Caco-2 (cell line): ENCODE measurements at regions not wholly inside any gene's neighbourhood (a gene's known extent, or its start where the extent isn't known, plus 50 kb on each side); places are given as distances from the start of the nearest gene placed in this dataset.

Source experiments
- BruUV-seq: library from RNA; stranded (reverse); fragments of 400-500 nt; replicated peaks from 2 replicates; lab custom pipeline; 2021; lab: Mats Ljungman, UMichigan
- CTCF ChIA-PET: fragments of 300-600 bp; sonication (Branson Sonifier 250); formaldehyde crosslinking; loops from one replicate; lab custom pipeline; 2022; ENCODE audit warnings: antibody characterized with exemption; lab: Charles Lee
- POLR2A ChIA-PET: fragments of 300-600 bp; sonication (Branson Sonifier 250); formaldehyde crosslinking; loops from one replicate; lab custom pipeline; 2022; ENCODE audit warnings: antibody characterized with exemption; lab: Charles Lee
- DNase-seq, 2 experiments: peaks; one replicate each; pipeline versions ENCODE4 v3.0.0 to v3.0.0-alpha.2; 2020 to 2022
- H3K27me3 ChIP-seq: replicated peaks from 2 replicates; pipeline ENCODE4 v1.6.0; 2011; ENCODE audit warnings: low read length; ENCODE audit not compliant: control insufficient read depth, insufficient read depth
- H3K36me3 ChIP-seq: 2 replicates; pipeline ENCODE4 v1.5.1; 2011; ENCODE audit warnings: low read length; ENCODE audit not compliant: control insufficient read depth, insufficient read depth
- H3K4me1 ChIP-seq: fragments of 250-450 bp; sonication (Bioruptor Pico); 2 replicates; pipeline ENCODE4 v1.5.1; 2020; ENCODE audit warnings: mild to moderate bottlenecking
- H3K4me3 ChIP-seq: 2 replicates; pipeline ENCODE4 v1.5.1; 2011; ENCODE audit warnings: low read depth, mild to moderate bottlenecking, control low read depth, low read length
- H3K9me3 ChIP-seq: fragments of 250-450 bp; sonication (Bioruptor Pico); 2 replicates; pipeline ENCODE4 v1.5.1; 2020; ENCODE audit warnings: mild to moderate bottlenecking, moderate library complexity
- H3K27ac Mint-ChIP-seq: one replicate; pipeline ENCODE4 v1.8.0; 2022; ENCODE audit warnings: mixed read lengths; ENCODE audit not compliant: unreplicated experiment
- H3K27me3 Mint-ChIP-seq: one replicate; pipeline ENCODE4 v1.8.0; 2022; ENCODE audit warnings: mixed read lengths; ENCODE audit not compliant: insufficient read depth, unreplicated experiment
- H3K36me3 Mint-ChIP-seq: one replicate; pipeline ENCODE4 v1.8.0; 2022; ENCODE audit warnings: mild to moderate bottlenecking, mixed read lengths; ENCODE audit not compliant: insufficient read depth, unreplicated experiment
- H3K4me1 Mint-ChIP-seq: one replicate; pipeline ENCODE4 v1.8.0; 2022; ENCODE audit warnings: low read depth, mixed read lengths; ENCODE audit not compliant: unreplicated experiment
- H3K4me3 Mint-ChIP-seq: one replicate; pipeline ENCODE4 v1.8.0; 2022; ENCODE audit warnings: mild to moderate bottlenecking, moderate library complexity, mixed read lengths; ENCODE audit not compliant: unreplicated experiment
- H3K9me3 Mint-ChIP-seq: one replicate; pipeline ENCODE4 v1.8.0; 2022; ENCODE audit warnings: mixed read lengths; ENCODE audit not compliant: unreplicated experiment
- intact Hi-C: fragments of 100-400 bp; cut with micrococcal nuclease; formaldehyde crosslinking; loops from one replicate; pipeline ENCODE4 v1.10.0; 2022; ENCODE audit not compliant: unreplicated experiment
- TF ChIP-seq, protein P1 (sequence below), 2 experiments: fragments of 200-600 bp in 1 of 2; IDR thresholded peaks; 1 replicate in 1 of 2; 2 replicates in 1 of 2; pipeline versions ENCODE4 v1.5.1 to v1.8.0; 2011 to 2022; ENCODE audit warnings: antibody characterized with exemption in 1 of 2, control low read depth in 1 of 2, inconsistent platforms in 1 of 2, low read depth in 1 of 2, low read length in 1 of 2, mild to moderate bottlenecking in 1 of 2, moderate library complexity in 1 of 2; ENCODE audit not compliant: insufficient read depth in 1 of 2, severe bottlenecking in 1 of 2, unreplicated experiment in 1 of 2

DNA sequence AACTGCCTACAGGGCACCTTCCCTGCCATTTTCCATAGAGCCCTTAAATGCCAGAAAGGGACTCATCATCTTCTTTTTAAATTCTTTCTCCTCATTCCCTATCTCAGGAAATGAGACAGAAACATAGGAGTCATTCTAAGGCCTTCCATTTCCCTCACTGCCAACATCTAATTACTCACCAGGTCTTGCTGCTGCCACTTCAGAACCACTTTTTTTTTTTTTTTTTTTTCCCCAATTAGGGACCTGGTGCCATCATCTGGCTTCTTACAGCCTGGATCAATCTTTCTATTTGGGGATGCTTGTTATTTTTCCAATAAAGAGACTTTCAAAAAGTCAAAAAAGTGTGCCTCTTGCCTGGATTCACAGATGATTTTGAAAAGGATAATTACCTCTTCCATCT lies 373.4 kb downstream of the LPIN1 start:
- Mint-ChIP-seq H3K9me3 (no peaks in the 10 kb centered on the region), H3K36me3 (no peaks in the 10 kb centered on the region), H3K4me1 (no peaks in the 10 kb centered on the region), H3K4me3 (no peak overlapping the region), H3K27ac (no peak overlapping the region), H3K27me3 (peaks cover 4% of the 10 kb centered on the region)
- ChIA-PET POLR2A (no interaction called here), CTCF (no interaction called here)
- Histone ChIP-seq H3K36me3 (no peaks in the 10 kb centered on the region), H3K4me1 (no peaks in the 10 kb centered on the region), H3K9me3 (no peaks in the 10 kb centered on the region), H3K27me3 (no peaks in the 10 kb centered on the region), H3K4me3 (no peak overlapping the region)
- TF ChIP-seq, protein P1, sequence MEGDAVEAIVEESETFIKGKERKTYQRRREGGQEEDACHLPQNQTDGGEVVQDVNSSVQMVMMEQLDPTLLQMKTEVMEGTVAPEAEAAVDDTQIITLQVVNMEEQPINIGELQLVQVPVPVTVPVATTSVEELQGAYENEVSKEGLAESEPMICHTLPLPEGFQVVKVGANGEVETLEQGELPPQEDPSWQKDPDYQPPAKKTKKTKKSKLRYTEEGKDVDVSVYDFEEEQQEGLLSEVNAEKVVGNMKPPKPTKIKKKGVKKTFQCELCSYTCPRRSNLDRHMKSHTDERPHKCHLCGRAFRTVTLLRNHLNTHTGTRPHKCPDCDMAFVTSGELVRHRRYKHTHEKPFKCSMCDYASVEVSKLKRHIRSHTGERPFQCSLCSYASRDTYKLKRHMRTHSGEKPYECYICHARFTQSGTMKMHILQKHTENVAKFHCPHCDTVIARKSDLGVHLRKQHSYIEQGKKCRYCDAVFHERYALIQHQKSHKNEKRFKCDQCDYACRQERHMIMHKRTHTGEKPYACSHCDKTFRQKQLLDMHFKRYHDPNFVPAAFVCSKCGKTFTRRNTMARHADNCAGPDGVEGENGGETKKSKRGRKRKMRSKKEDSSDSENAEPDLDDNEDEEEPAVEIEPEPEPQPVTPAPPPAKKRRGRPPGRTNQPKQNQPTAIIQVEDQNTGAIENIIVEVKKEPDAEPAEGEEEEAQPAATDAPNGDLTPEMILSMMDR (IDR thresholded peaks at IDR 0.05; ENCODE audit: insufficient read depth in 1 of 2, low read depth in 1 of 2, low read length in 1 of 2, severe bottlenecking in 1 of 2, unreplicated experiment in 1 of 2), result no peak
- BruUV-seq, result no TSS peak
- no peak for DNase-seq
- intact Hi-C loops, result no loop called here

DNA sequence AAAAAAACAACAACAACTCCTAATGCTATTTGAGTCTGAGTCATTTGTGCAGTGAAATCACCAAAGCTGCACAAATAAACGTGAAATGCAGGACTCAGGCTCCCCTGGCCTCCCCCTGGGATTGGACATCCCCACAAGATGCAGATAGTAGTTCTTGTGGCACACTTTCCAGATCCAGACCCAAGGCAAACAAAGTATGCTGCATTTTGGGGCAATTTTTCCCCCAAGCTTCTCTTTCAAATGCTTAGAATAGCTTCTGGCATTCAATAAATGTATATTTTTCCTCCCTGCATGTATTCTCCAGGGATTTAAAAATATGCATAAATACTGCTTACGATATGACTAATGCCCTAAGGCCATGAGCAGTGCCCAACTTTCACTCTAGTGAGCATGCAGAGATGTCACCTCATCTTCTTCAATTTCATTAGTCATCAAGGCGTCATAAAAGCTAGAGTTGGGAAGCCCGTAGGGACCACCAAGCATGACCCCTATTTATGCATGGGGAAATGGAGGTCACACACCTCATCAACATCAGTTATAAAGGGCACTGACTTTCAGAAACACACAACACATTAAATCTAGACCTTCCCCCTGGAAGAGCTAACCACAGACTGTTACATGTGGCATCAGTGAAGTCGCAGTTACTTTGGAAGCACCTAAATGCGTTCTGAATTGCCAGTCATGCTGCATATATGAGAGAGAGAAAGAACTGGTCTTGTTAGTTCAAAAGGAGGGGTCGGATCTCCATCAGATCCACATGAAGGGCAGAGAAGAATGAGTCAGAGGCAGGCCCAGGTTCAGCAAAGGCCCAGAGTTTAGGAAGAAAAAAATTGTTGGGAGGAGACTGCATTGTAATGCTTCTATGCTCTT lies 374.1 kb downstream of the LPIN1 start:
- Mint-ChIP-seq H3K4me3 (no peak overlapping the region), H3K4me1 (no peaks in the 10 kb centered on the region), H3K27ac (no peak overlapping the region), H3K36me3 (no peaks in the 10 kb centered on the region), H3K9me3 (no peaks in the 10 kb centered on the region), H3K27me3 (no peaks in the 10 kb centered on the region)
- POLR2A ChIA-PET, result no interaction called here
- Histone ChIP-seq H3K4me3 (no peak overlapping the region), H3K4me1 (no peaks in the 10 kb centered on the region), H3K9me3 (no peaks in the 10 kb centered on the region), H3K36me3 (no peaks in the 10 kb centered on the region), H3K27me3 (no peaks in the 10 kb centered on the region)
- TF ChIP-seq, protein P1 (IDR thresholded peaks at IDR 0.05; ENCODE audit: insufficient read depth in 1 of 2, low read depth in 1 of 2, low read length in 1 of 2, severe bottlenecking in 1 of 2, unreplicated experiment in 1 of 2), result no peak
- BruUV-seq, result no TSS peak
- no peak for DNase-seq
- CTCF ChIA-PET, result no interaction called here
- intact Hi-C loops, result no loop called here

DNA sequence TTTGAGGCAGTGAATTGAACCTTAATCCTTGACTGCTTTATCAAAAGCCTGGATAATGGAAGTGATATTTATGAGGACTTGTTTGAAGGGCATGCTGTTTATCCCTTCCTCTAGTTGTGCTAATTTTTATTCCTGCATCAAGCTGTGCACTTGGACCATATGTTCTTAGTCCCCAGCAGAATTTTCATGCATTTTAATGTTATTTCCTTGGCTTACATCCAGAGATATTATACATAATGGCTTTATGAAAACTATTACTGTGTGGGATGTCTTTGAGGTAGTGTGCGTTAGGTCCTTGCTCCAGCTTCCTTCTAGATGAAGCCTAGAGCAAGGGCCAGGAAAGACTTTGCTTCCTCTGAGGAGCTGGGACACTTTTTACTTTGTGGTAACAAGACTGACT lies 378.4 kb downstream of the LPIN1 start:
- POLR2A ChIA-PET, result no interaction called here
- DNase-seq, result no peak
- no peak overlapping the region for H3K4me3 ChIP-seq
- no peak overlapping the region for H3K4me3 Mint-ChIP-seq
- H3K27ac Mint-ChIP-seq, result no peak overlapping the region
- CTCF ChIA-PET, result no interaction called here
- H3K4me1 Mint-ChIP-seq, result no peaks in the 10 kb centered on the region
- no peaks in the 10 kb centered on the region for H3K27me3 Mint-ChIP-seq
- H3K36me3 ChIP-seq, result no peaks in the 10 kb centered on the region
- no peaks in the 10 kb centered on the region for H3K4me1 ChIP-seq
- H3K9me3 ChIP-seq, result no peaks in the 10 kb centered on the region
- H3K9me3 Mint-ChIP-seq, result no peaks in the 10 kb centered on the region
- H3K36me3 Mint-ChIP-seq, result no peaks in the 10 kb centered on the region
- intact Hi-C loops, result no loop called here
- no peaks in the 10 kb centered on the region for H3K27me3 ChIP-seq
- TF ChIP-seq, protein P1 (IDR thresholded peaks at IDR 0.05; ENCODE audit: insufficient read depth in 1 of 2, low read depth in 1 of 2, low read length in 1 of 2, severe bottlenecking in 1 of 2, unreplicated experiment in 1 of 2), result no peak
- BruUV-seq, result no TSS peak
